ENCODE measurements at regions not wholly inside any gene's neighbourhood (a gene's known extent, or its start where the extent isn't known, plus 50 kb on each side); places are given as distances from the start of the nearest gene placed in this dataset.
A peak's percentile ranks its signal among the peaks of the same experiment; 100 is the strongest.

GRCh38 chrX:52425775-52426174, 57.0 kb downstream of the XAGE2 start:
- no peak for TF ChIP-seq CTCF (IDR thresholded peaks at IDR 0.05)
- DNase-seq: no peak
- intact Hi-C loops (cut with DNase I): no loop called here
- Histone ChIP-seq H3K27ac (no peak overlapping the region), H3K27me3 (no peaks in the 10 kb centered on the region), H3K36me3 (no peaks in the 10 kb centered on the region), H3K4me3 (no peak overlapping the region), H3K9me3 (no peaks in the 10 kb centered on the region), H3K4me1 (no peaks in the 10 kb centered on the region)
- peak; percentile 32 for ATAC-seq

GRCh38 chrX:52426810-52427209, 58.0 kb downstream of the XAGE2 start:
- DNase-seq (no peak), ATAC-seq (no peak)
- Histone ChIP-seq H3K36me3 (no peaks in the 10 kb centered on the region), H3K27me3 (no peaks in the 10 kb centered on the region), H3K27ac (no peak overlapping the region), H3K9me3 (no peaks in the 10 kb centered on the region), H3K4me3 (no peak overlapping the region), H3K4me1 (no peaks in the 10 kb centered on the region)
- intact Hi-C loops (cut with DNase I): no loop called here
- no peak for TF ChIP-seq CTCF (IDR thresholded peaks at IDR 0.05)

- Histone ChIP-seq H3K27me3 (peaks cover 0 to 4% of the 10 kb centered on the region in 2 donors), H3K4me1 (no peaks in the 10 kb centered on the region), H3K4me3 (no peak overlapping the region), H3K27ac (no peak overlapping the region), H3K36me3 (no peaks in the 10 kb centered on the region), H3K9me3 (no peaks in the 10 kb centered on the region)
- no peak for ATAC-seq
- intact Hi-C loops (cut with DNase I): no loop called here
- DNase-seq: no peak
- no peak for TF ChIP-seq CTCF (IDR thresholded peaks at IDR 0.05)
Observed at GRCh38 chrX:52437212-52437611, 58.4 kb upstream of the XAGE1A start.

All from left lung (tissue), 4 donors.